ENCODE measurements at regions not wholly inside any gene's neighbourhood (a gene's known extent, or its start where the extent isn't known, plus 50 kb on each side); places are given as distances from the start of the nearest gene placed in this dataset.

DNA sequence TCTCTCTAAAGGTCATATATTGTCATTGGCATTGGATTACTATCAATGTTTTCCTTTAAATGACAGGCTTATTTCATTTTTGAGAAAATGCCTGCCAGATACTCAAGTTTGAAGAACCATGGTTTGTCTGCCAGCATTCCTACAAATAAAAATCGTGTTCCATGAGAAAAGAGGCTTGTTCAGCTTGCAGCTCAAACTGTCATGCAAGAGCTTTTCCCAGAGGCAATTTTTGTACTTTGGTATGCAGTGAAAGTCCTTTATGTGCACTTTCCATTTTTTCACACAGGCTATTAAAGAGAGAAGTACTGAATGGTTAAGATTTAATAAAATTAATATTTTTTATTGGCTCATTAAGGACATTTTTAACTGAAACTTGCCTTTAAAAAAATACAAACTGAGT, 110.4 kb downstream of the FBXO4 start:
- ChIA-PET POLR2A (no interaction called here), CTCF (no interaction called here)
- Mint-ChIP-seq H3K27me3 (peaks cover 21% of the 10 kb centered on the region), H3K4me3 (no peak overlapping the region), H3K4me1 (ENCODE audit: low read depth) (no peaks in the 10 kb centered on the region), H3K27ac (no peak overlapping the region), H3K36me3 (no peaks in the 10 kb centered on the region), H3K9me3 (no peaks in the 10 kb centered on the region)
- DNase-seq: no peak
- intact Hi-C loops (cut with micrococcal nuclease): no loop called here

DNA sequence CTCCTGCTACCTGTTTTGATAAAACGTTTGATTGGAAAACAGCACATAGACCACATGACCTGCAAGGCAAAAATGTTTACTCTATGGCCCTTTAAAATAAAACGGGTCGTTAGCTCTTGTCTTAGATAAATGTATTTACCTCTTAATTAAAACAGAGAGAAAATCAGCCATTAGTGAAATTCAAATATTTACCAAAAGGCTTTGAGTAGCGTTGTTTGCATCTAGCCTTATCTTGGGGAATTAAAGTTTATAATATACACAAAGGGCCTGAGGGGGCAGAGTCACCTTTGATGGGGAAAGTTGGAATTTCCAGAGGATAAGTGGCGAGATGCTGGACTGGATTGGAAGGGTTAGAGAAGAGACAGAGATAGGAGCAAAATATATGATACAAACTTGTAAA, 111.3 kb downstream of the FBXO4 start:
- CTCF ChIA-PET: interaction anchor here (1.0 to 2.0 kb wide), 2 partner anchors 20 to 30 kb away, joined by 3 to 7 read pairs; no protein-coding TSS in a partner anchor

DNA sequence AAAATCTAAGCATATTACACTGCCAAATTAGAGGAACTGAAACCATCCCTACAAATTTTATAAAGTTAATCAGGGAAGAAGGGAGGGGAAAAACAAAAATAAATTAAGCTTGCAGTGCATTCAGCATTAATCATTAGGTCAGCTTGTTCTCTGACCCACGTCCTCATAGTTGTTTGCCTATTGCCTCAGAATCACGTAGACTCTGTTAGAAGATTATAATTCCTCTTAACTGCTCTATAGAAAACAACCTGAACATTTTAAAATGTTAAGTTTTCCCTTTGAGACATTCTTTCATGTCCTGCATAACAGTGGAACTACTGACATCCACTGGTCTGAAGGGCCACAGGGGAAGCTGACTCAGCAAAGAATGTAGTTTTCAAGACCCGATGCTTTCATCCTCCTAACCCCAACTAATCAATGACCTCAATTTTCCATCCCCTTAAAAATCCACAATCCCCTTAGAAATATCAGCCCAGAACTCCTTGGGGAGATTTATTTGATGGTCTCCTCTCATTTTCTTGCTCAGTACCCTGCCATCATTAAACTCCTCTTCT, 112.4 kb downstream of the FBXO4 start:
- peaks cover 25% of the 10 kb centered on the region for H3K27me3 Mint-ChIP-seq
- DNase-seq: no peak
- intact Hi-C loops (cut with micrococcal nuclease): no loop called here
- H3K36me3 Mint-ChIP-seq: no peaks in the 10 kb centered on the region
- CTCF ChIA-PET: interaction anchor here (0.9 to 2.0 kb wide), 3 partner anchors 19 to 33 kb away, joined by 3 to 7 read pairs (median 4); no protein-coding TSS in a partner anchor
- POLR2A ChIA-PET: no interaction called here
- no peak overlapping the region for H3K4me3 Mint-ChIP-seq
- no peaks in the 10 kb centered on the region for H3K4me1 Mint-ChIP-seq (ENCODE audit: low read depth)
- H3K9me3 Mint-ChIP-seq: no peaks in the 10 kb centered on the region
- H3K27ac Mint-ChIP-seq: no peak overlapping the region

More for the DNA sequence above, 111.3 kb downstream of the FBXO4 start:
- no peaks in the 10 kb centered on the region for H3K36me3 Mint-ChIP-seq
- intact Hi-C loops (cut with micrococcal nuclease): no loop called here
- no peak overlapping the region for H3K4me3 Mint-ChIP-seq
- H3K4me1 Mint-ChIP-seq (ENCODE audit: low read depth): no peaks in the 10 kb centered on the region
- DNase-seq: no peak
- H3K27ac Mint-ChIP-seq: no peak overlapping the region
- H3K9me3 Mint-ChIP-seq: no peaks in the 10 kb centered on the region
- H3K27me3 Mint-ChIP-seq: peaks cover 25% of the 10 kb centered on the region
- POLR2A ChIA-PET: no interaction called here

DNA sequence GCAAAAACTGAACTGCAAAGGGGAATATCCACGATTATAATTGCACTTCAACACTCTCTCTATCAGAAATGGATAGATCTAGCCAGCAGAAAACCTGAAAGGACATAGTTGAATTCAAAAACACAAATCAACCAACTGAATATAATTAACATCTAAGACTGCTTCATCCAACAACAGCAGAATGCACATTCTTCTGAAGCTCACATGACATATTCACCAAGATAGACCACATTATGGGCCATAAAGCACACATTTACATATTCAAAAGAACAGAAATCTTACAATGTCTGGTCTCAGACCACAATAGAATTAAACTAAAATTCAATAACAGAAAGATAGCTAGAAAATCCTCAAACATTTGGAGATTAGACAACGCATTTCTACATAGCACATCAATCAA, 118.3 kb downstream of the FBXO4 start:
- no peak for DNase-seq
- Mint-ChIP-seq H3K27ac (no peak overlapping the region), H3K36me3 (no peaks in the 10 kb centered on the region), H3K27me3 (peaks cover 12% of the 10 kb centered on the region), H3K4me3 (no peak overlapping the region), H3K4me1 (ENCODE audit: low read depth) (no peaks in the 10 kb centered on the region), H3K9me3 (no peaks in the 10 kb centered on the region)
- intact Hi-C loops (cut with micrococcal nuclease): no loop called here
- CTCF ChIA-PET: interaction anchor here (2.0 to 2.3 kb wide), 2 partner anchors 14 kb away, joined by 8 to 9 read pairs; no protein-coding TSS in a partner anchor
- POLR2A ChIA-PET: no interaction called here

DNA sequence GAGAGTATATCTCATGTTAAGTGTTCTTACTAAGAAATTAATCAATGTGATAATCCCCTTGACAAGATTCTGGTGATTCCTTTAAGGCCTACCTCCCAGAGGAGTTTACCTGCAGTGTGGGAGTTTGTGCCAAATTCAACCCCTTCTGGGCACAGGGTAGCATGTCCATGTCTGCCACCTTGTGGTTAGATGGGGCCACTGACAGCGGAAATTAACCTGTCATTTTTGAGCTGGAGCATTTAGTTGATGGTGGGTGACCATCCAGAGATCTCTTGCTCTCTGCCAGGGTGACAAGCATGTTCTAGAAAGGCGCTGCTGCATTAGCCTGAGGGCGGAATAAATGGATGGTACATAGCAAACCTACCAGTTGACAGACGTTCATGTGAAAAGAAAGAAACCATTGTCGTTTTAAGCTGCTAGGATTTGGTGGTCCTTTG, 132.2 kb downstream of the FBXO4 start:
- H3K27me3 Mint-ChIP-seq: peaks cover 4% of the 10 kb centered on the region
- ChIA-PET CTCF (interaction anchor here (0.5 to 5.7 kb wide), 56 partner anchors 10 to 1152 kb away, joined by 3 to 169 read pairs (median 3); partner anchors contain the start of gene RIMOC1), POLR2A (no interaction called here)
- no peak overlapping the region for H3K4me3 Mint-ChIP-seq
- no peaks in the 10 kb centered on the region for H3K4me1 Mint-ChIP-seq (ENCODE audit: low read depth)
- H3K9me3 Mint-ChIP-seq: no peaks in the 10 kb centered on the region
- intact Hi-C loops (cut with micrococcal nuclease): loop anchor here (1.0 to 2.0 kb wide), 2 partner anchors 52 to 201 kb away; no protein-coding TSS in a partner anchor
- H3K27ac Mint-ChIP-seq: no peak overlapping the region
- peak; percentile 68 for DNase-seq
- H3K36me3 Mint-ChIP-seq: no peaks in the 10 kb centered on the region

DNA sequence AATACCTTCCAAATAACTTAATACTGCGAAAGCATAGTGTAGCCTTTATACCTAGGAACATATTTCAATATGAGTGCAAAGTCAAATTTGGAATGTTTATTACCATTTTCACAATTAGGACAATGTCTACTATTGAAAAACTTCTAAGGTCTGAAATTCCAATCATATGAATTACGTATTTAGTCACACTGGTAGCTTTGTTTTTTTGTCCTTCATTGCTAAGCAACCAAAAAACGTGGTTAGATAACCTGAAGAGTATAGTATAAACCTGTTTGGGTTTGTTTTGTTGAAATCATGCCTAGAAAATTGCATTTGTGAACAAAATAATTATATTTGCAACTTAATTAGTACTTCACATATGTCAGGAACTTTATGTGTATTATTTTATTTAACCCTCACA, 134.2 kb downstream of the FBXO4 start:
- CTCF ChIA-PET: interaction anchor here (1.1 to 5.7 kb wide), 2 partner anchors 54 to 204 kb away, joined by 3 to 169 read pairs; no protein-coding TSS in a partner anchor
- Mint-ChIP-seq H3K27me3 (peaks cover 4% of the 10 kb centered on the region), H3K27ac (no peak overlapping the region), H3K4me3 (no peak overlapping the region), H3K36me3 (no peaks in the 10 kb centered on the region), H3K4me1 (ENCODE audit: low read depth) (no peaks in the 10 kb centered on the region), H3K9me3 (no peaks in the 10 kb centered on the region)
- intact Hi-C loops (cut with micrococcal nuclease): no loop called here
- DNase-seq: no peak
- POLR2A ChIA-PET: no interaction called here

DNA sequence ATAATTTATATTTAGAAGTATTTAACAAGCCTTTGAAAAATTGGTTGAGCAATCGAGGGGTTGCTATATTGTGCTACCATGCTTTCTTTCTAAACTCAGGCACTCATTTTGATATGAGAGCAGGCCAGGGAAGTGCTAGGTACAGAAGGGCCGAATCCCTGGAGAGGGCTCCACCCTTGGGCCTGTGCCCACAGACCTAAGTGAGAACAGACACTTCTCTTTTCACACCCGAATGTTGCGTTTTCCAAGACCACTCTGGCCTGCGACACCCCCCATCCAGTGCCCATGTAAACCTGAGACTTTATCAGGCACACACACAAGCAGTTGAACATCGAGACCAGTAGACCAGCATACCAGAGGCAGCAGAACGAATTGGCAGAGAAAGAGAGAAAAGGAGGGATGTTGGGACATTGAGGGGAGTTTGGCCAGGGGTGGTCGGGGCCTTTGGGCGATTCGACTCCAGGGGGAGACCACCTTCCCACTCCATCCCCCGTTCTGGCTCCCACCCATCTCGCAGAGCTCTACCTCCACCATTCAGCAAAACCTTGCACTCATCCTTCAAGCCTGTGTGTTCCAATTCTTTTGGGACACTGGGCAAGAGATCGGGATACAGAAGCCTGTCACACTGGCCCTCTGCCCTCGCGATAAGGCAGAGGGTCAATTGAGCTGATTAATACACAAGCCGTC, 134.8 kb downstream of the FBXO4 start:
- Mint-ChIP-seq H3K9me3 (no peaks in the 10 kb centered on the region), H3K4me3 (no peak overlapping the region), H3K36me3 (no peaks in the 10 kb centered on the region), H3K27me3 (peaks cover 4% of the 10 kb centered on the region), H3K27ac (no peak overlapping the region), H3K4me1 (ENCODE audit: low read depth) (no peaks in the 10 kb centered on the region)
- POLR2A ChIA-PET: no interaction called here
- no peak for DNase-seq
- CTCF ChIA-PET: interaction anchor here (5.7 kb wide), 1 partner anchor 205 kb away, joined by 169 read pairs; no protein-coding TSS in a partner anchor
- intact Hi-C loops (cut with micrococcal nuclease): no loop called here

DNA sequence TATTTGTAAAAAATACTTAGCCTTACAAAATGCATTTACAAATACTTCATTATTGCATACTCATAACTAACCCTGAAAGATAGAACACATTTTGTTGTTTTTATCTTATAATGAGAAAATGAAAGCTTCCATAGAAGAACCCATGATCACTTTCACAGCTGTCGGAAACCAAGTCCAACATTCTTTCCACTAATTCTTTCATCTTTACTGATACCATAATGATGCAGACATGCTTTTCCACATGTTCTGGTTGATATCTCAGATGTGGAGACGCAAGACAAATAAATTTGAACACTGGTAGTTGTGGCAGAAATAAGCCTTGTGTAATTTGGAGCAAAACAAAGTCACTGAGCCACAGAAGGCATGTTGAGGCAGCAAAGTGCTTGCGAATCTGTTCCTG, 136.0 kb downstream of the FBXO4 start:
- no peak for DNase-seq
- Mint-ChIP-seq H3K4me3 (no peak overlapping the region), H3K9me3 (no peaks in the 10 kb centered on the region), H3K27ac (no peak overlapping the region), H3K27me3 (peaks cover 4% of the 10 kb centered on the region), H3K36me3 (no peaks in the 10 kb centered on the region), H3K4me1 (ENCODE audit: low read depth) (no peaks in the 10 kb centered on the region)
- intact Hi-C loops (cut with micrococcal nuclease): no loop called here
- CTCF ChIA-PET: no interaction called here
- POLR2A ChIA-PET: no interaction called here

DNA sequence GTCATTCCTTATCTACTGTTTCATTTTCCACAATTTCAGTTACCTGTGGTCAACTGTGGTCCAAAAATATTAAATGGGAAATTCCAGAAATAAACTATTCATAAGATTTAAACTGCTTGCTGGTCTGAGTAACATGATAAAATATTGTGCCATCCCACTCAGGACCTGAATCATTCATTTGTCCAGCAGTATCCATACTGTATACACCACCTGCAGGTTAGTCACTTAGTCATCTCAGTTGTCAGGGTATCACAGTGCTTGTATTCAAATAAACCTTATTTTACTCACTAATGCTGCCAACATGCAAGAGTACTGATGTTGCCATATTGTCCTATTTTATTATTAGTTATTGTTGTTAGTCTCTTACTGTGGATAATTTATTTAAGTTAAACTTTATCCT, 139.7 kb downstream of the FBXO4 start:
- no peak overlapping the region for H3K4me3 Mint-ChIP-seq
- H3K9me3 Mint-ChIP-seq: no peaks in the 10 kb centered on the region
- H3K4me1 Mint-ChIP-seq (ENCODE audit: low read depth): no peaks in the 10 kb centered on the region
- no peaks in the 10 kb centered on the region for H3K27me3 Mint-ChIP-seq
- H3K27ac Mint-ChIP-seq: no peak overlapping the region
- CTCF ChIA-PET: interaction anchor here (3.9 kb wide), 1 partner anchor 7 kb away, joined by 28 read pairs; no protein-coding TSS in a partner anchor
- no peaks in the 10 kb centered on the region for H3K36me3 Mint-ChIP-seq
- intact Hi-C loops (cut with micrococcal nuclease): no loop called here
- POLR2A ChIA-PET: no interaction called here
- DNase-seq: no peak

DNA sequence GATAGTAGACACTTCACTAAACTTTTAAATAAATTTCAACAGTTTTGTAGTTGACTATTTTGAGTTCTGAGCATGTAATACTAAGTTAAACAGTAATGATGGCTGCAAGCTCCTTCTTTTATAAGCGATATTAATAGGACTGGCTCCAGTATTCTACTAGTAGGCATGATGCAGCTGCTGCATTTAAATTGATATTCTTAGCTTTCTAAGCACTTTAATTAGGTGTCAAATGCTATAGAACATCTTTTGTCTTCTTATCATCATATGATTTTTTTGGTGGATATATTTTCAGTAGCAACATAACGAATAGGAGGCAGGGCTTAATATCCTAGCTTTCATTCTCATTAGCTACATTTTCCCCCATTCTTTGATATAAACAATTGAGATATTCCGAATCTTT, 141.1 kb downstream of the FBXO4 start:
- Mint-ChIP-seq H3K27me3 (no peaks in the 10 kb centered on the region), H3K9me3 (no peaks in the 10 kb centered on the region), H3K4me1 (ENCODE audit: low read depth) (no peaks in the 10 kb centered on the region), H3K36me3 (no peaks in the 10 kb centered on the region), H3K4me3 (no peak overlapping the region), H3K27ac (no peak overlapping the region)
- intact Hi-C loops (cut with micrococcal nuclease): no loop called here
- CTCF ChIA-PET: interaction anchor here (1.2 to 3.9 kb wide), 2 partner anchors 9 to 12 kb away, joined by 4 to 28 read pairs; no protein-coding TSS in a partner anchor
- POLR2A ChIA-PET: no interaction called here
- DNase-seq: no peak

DNA sequence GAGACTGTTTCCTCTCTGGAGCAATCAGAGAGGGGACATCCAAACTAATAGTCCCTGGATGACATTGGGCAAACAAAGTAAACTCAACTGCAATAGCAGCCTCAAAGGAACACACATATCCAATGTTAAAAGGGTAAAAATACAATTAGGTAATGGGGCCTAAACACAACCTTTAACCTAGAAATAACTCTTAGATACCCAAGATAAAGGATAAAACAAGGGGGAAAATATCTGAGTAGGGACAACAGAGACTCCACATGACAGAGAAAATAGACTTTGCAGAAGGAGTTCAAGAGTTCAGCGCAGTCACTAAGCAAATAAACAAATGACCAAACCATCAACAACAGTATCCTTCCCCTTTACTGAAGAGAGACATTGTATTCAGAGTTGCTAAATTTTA, 149.3 kb downstream of the FBXO4 start:
- H3K4me3 Mint-ChIP-seq: no peak overlapping the region
- POLR2A ChIA-PET: no interaction called here
- peaks cover 6% of the 10 kb centered on the region for H3K27me3 Mint-ChIP-seq
- DNase-seq: no peak
- H3K9me3 Mint-ChIP-seq: no peaks in the 10 kb centered on the region
- no peak overlapping the region for H3K27ac Mint-ChIP-seq
- intact Hi-C loops (cut with micrococcal nuclease): no loop called here
- H3K36me3 Mint-ChIP-seq: no peaks in the 10 kb centered on the region
- H3K4me1 Mint-ChIP-seq (ENCODE audit: low read depth): no peaks in the 10 kb centered on the region
- CTCF ChIA-PET: no interaction called here

DNA sequence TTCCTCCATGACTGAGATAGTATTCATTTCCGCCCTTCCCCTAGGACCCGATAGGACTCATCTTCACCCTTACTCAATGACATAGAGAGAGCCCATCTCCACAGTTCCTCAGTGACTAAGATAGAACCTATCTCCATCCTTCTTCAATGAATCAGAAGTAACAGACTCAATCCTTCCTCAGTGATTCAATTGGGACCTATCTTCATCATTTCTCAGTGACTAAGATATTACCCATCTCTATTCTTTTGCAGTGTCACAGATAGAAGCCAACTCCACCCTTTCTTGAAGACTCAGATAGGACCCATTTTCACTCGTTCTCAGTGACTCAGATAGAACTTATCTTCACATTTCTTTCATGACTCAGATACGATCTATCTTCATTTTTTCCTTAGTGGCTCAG, 164.6 kb downstream of the FBXO4 start:
- Mint-ChIP-seq H3K27ac (no peak overlapping the region), H3K9me3 (peaks cover 8% of the 10 kb centered on the region), H3K4me3 (no peak overlapping the region), H3K27me3 (no peaks in the 10 kb centered on the region), H3K36me3 (no peaks in the 10 kb centered on the region), H3K4me1 (ENCODE audit: low read depth) (no peaks in the 10 kb centered on the region)
- DNase-seq: no peak
- CTCF ChIA-PET: no interaction called here
- intact Hi-C loops (cut with micrococcal nuclease): no loop called here
- POLR2A ChIA-PET: no interaction called here

DNA sequence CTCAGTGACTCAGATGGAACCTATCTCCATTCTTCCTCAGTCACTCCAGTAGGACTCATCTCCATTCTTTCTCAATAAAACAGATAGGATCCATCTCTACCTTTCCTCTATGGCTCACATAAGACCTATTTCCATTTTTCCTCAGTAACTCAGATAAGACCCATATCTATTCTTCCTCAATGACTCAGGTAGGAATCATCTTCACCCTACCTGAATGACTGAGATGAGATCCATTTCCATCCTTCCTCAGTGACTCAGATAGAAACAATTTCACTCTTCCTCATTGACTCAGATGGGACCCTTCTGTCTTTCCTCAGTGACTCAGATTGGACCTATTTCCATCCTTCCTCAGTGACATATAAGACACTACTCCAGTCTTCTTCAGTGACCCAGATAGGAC, 165.1 kb downstream of the FBXO4 start:
- Mint-ChIP-seq H3K36me3 (no peaks in the 10 kb centered on the region), H3K9me3 (peaks cover 8% of the 10 kb centered on the region), H3K4me1 (ENCODE audit: low read depth) (no peaks in the 10 kb centered on the region), H3K27ac (no peak overlapping the region), H3K27me3 (no peaks in the 10 kb centered on the region), H3K4me3 (no peak overlapping the region)
- ChIA-PET CTCF (no interaction called here), POLR2A (no interaction called here)
- DNase-seq: no peak
- intact Hi-C loops (cut with micrococcal nuclease): no loop called here

All from activated CD4-positive, alpha-beta memory T cell treated with anti-CD3 and anti-CD28 coated beads for 36 hours (primary cell).